H7 (cell line): ENCODE measurements at regions not wholly inside any gene's neighbourhood (a gene's known extent, or its start where the extent isn't known, plus 50 kb on each side); places are given as distances from the start of the nearest gene placed in this dataset.

Source experiments
- DNase-seq: peaks from one replicate; pipeline ENCODE4 v3.0.0; 2012
- H3K27me3 ChIP-seq: 2 replicates; pipeline ENCODE4 v1.6.0; 2011; ENCODE audit warnings: mild to moderate bottlenecking, low read length; ENCODE audit not compliant: control insufficient read depth, insufficient read depth
- H3K36me3 ChIP-seq: replicated peaks from 2 replicates; pipeline ENCODE4 v1.5.1; 2011; ENCODE audit warnings: low read length; ENCODE audit not compliant: control insufficient read depth, insufficient read depth
- H3K4me3 ChIP-seq: 2 replicates; pipeline ENCODE4 v1.5.1; 2011; ENCODE audit warnings: low read depth, mild to moderate bottlenecking, control low read depth, low read length, moderate library complexity; ENCODE audit not compliant: insufficient read depth

DNA sequence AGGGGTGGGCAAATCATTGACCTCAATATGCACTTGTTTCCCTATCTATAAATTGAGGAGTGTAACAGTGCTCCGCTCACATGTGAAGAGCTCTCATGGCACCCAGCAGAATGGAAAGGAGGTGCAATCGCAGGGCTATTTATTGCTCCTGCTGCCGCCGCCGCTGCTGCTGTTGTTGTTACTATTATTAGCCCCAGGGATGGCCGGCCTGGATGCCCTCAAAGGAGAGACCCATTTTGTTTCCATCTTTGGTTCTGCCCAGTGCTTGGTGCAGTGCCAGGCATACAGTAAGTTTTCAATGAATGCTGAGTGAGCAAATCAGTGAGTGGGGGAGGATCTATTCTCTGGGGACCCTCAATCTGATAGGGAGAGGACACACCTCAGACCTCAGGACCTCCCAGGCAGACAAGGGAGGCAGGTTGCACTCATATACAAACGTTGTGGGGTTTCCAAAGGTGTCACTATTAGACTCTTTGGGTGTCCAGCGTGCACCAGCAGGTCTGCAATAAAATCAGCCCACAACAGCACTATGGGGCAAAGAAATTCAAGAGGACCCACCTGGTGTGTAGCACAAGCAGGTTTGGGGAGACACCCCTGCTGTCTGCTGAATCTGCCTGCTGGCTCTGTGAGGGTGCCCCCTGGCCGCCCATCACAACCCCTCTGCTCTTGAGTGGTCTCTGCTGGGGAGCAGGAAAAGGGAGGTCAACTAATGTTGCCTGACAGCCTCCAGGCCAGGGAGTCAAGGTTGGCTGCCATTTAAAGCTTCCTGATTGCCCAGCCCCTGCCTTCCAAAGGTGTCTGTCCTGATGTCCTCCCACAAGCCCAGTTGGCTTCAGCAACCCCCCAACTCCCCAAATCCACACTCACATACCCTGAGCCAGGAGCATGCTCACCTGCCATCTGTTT, 136.3 kb downstream of the ACTL8 start:
- Histone ChIP-seq H3K36me3 (no peaks in the 10 kb centered on the region), H3K4me3 (no peak overlapping the region), H3K27me3 (peaks cover 4% of the 10 kb centered on the region; the same call in 1 of the 2 replicates)
- peak; percentile 11 for DNase-seq

DNA sequence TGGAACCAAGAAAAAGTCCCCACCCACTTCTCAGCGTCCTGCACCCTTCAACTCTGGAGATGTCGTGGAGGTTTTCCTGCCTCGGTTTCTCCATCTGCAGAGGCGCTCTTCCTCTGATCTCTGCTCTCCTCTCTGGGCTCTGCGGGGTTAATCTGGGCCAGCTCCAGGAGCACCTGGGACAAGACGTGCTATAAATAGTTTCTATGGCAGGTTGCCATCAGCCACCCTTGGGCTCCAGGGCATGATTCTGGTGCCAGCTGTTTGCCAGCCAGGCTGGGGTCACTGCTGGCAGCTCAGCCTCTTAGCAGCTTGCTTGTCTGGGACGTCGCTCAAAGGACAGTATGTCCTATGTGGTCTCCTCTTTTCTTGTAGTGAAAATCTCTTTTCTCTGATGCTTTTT, 137.1 kb downstream of the ACTL8 start:
- Histone ChIP-seq H3K36me3 (no peaks in the 10 kb centered on the region), H3K27me3 (peaks cover 4% of the 10 kb centered on the region; the same call in 1 of the 2 replicates), H3K4me3 (no peak overlapping the region)
- no peak for DNase-seq

GRCh38 chr1:17892851-17893250, 137.7 kb downstream of the ACTL8 start:
- DNase-seq: peak; percentile 37
- Histone ChIP-seq H3K27me3 (peaks cover 4% of the 10 kb centered on the region; the same call in 1 of the 2 replicates), H3K36me3 (no peaks in the 10 kb centered on the region), H3K4me3 (no peak overlapping the region)

DNA sequence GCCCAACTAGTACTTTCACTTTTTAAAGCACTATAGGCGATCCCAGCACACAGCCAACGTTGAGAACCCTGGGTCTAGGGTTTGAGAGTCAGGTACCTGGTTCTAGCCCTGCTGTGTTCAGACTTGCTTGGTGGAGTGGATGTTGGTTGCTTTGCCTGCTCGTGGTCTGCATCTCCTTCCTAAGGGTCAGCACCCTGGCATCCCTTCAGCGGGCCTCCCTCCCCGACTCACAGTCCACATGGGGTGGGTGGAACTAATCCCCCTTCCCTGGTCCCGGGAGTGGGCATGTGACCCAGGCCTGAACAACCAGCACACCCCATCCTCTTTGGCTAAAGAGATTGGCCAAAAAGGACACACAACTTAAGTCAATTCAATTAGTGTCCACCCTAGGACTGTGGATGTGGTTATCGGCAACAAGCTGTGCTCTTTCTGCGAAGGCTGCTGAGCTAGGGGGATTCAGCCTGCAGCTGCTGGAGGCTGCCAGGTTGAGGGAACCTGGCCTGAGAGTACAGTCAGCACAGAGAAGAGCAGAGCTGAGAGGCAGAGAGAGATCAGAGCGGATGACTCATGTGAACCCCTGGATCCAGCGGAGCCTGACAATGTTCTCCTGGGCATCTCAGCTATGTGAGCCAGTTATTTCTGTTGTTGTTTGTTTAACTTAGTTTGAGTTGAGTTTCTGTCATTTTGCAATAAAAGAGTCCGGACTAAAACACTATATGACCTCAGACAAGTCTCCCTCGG, 138.9 kb downstream of the ACTL8 start:
- Histone ChIP-seq H3K4me3 (no peak overlapping the region), H3K27me3 (peaks cover 4% of the 10 kb centered on the region; the same call in 1 of the 2 replicates), H3K36me3 (no peaks in the 10 kb centered on the region)
- DNase-seq: peak; percentile 24

DNA sequence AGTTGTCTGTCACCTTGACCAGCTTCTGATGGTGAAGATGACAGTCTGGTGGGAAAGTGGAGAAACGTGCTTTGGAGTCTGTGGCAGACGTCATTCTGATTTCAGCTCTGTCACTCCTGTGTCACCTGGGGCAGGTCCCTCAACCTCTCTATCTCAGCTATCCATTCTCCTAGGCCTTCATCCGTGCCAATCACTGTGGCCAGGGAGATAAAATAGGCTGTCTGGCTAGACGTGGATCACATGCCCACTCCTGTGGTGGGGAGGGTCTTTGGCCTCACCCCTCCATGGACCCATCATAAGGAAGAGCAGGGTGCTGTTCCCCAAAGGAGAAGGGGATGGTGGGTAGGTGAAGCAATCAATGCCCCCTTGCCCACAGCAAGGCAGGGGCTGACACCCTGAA, 140.3 kb downstream of the ACTL8 start:
- Histone ChIP-seq H3K36me3 (no peaks in the 10 kb centered on the region), H3K4me3 (no peak overlapping the region), H3K27me3 (peaks cover 1% of the 10 kb centered on the region; the same call in 1 of the 2 replicates)
- DNase-seq: no peak

DNA sequence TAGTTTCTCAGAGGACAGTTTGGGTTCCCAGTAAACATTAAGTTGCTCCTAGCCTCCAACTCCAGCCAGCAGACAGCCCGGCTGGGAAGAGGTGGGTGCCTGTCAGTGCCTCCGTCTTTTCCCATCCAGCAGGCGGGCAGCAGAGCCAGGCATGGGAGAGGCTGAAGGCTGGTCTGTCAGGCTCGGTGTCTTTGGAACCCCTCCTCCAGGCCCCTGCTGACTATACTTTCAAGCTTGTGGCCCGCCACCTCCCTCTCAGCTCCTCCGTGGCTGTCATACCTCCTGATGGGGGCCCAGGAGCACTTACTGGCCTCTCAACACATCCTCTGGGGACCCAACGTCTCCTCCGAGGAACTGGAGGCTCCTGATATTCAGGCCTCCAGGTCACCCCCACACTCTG, 140.9 kb downstream of the ACTL8 start:
- no peak overlapping the region for H3K4me3 ChIP-seq
- H3K27me3 ChIP-seq: peaks cover 1% of the 10 kb centered on the region; the same call in 1 of the 2 replicates
- H3K36me3 ChIP-seq: no peaks in the 10 kb centered on the region
- peak; percentile 19 for DNase-seq

- Histone ChIP-seq H3K36me3 (no peaks in the 10 kb centered on the region), H3K4me3 (no peak overlapping the region), H3K27me3 (no peaks in the 10 kb centered on the region; the same call in 1 of the 2 replicates)
- no peak for DNase-seq
Observed at GRCh38 chr1:17903386-17903785, 148.3 kb downstream of the ACTL8 start.

DNA sequence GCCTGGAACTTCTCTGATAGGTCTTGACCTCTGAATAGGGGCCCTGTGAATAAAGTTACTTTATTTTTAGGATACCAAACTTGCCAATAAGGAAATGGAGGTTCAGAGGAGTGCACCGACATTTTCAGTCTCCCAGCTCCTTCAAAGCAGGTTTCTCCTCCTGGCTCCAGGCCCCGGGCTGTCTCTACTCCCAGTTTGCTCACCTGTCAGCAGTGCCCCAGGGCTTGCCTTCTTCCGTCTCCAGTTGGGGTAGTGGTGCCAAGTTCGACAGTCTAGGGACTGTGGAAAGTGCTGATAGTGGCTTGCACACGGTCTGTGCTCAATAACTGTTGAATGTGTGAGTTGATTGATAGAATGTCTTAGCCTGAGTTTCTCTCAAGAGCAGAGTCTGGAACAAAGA, 149.2 kb downstream of the ACTL8 start:
- Histone ChIP-seq H3K4me3 (no peak overlapping the region), H3K27me3 (no peaks in the 10 kb centered on the region; the same call in 1 of the 2 replicates), H3K36me3 (no peaks in the 10 kb centered on the region)
- DNase-seq: no peak

DNA sequence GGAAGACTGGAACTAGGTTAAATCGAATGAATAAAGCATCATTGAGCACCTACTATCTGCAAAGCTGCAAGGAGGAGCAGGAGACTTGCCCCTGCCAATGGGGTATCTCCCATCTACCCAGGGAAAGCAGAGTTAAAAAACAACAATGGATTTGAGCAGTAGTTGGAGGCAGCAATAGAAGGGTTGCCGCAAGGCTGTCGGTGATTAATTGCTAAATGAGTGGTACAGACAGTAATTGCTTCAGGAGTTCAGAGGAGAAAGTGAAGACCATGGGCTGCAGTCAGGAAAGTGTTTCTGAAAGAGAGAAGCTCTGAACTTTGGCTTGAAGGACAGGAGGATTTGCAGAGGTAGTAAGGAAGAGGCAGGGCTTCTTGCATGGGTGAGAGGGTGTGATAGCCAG, 152.9 kb downstream of the ACTL8 start:
- no peak for DNase-seq
- no peaks in the 10 kb centered on the region for H3K36me3 ChIP-seq
- no peak overlapping the region for H3K4me3 ChIP-seq
- no peaks in the 10 kb centered on the region; the same call in 1 of the 2 replicates for H3K27me3 ChIP-seq

DNA sequence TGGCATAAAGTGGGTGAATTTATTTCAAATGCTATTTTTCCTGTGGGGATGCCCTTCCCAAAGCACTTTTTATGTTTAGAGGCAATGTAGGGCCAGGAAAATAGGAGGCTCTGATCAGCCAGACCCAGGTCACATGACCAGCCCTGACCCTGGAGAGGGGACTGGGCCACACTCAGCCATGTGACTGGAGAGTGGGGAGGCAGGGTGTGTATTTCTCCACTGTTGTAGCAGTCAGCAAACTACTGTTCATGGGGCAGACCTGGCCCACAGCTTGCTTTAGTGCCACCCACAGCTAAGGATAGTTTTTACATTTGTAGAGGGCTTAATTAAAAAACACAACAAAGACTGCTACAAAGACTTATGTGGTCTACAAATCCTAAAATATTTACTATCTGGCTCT, 153.8 kb downstream of the ACTL8 start:
- Histone ChIP-seq H3K4me3 (no peak overlapping the region), H3K27me3 (no peaks in the 10 kb centered on the region), H3K36me3 (no peaks in the 10 kb centered on the region)
- no peak for DNase-seq

DNA sequence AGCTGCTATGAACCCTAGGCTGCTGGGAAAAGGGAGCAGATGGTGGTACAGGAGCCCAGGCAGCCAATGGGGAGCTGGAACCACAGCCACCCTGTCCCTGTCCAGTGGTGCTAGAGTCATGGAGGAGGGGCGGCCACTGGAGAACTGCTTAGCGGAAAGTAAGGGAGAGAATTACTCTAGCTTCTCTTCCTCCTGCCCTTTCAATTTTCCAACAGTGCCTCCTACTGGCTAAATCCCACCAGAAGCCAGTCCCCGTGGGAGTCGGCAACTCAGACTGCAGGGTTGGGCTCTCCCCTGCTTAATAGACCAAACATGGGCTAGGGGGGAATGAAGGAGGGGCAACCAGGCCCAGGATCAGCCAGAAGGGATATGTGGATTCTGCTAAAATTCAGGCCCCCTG, 154.5 kb downstream of the ACTL8 start:
- H3K27me3 ChIP-seq: no peaks in the 10 kb centered on the region
- DNase-seq: peak; percentile 60
- H3K36me3 ChIP-seq: no peaks in the 10 kb centered on the region
- H3K4me3 ChIP-seq: no peak overlapping the region

DNA sequence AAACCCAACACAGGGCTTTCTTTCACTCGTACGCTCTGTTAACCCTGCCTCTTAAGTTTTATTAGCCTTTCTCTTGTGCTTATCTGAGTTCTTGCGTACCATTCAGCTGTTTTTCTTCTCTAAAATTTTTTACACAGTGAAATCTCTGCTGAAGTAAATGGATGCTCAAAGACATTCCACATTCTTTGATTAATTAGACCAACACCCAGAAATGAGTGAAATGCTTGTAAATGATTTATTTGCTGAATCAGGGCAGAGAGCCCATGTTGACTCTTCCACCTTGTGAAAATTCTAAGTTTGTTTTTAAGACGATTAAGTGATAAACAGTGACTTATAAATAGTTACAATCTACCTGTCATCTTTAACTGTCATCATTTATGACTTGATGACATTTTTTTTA, 156.7 kb downstream of the ACTL8 start:
- no peaks in the 10 kb centered on the region; the same call in 1 of the 2 replicates for H3K27me3 ChIP-seq
- H3K36me3 ChIP-seq: no peaks in the 10 kb centered on the region
- no peak overlapping the region for H3K4me3 ChIP-seq
- no peak for DNase-seq

DNA sequence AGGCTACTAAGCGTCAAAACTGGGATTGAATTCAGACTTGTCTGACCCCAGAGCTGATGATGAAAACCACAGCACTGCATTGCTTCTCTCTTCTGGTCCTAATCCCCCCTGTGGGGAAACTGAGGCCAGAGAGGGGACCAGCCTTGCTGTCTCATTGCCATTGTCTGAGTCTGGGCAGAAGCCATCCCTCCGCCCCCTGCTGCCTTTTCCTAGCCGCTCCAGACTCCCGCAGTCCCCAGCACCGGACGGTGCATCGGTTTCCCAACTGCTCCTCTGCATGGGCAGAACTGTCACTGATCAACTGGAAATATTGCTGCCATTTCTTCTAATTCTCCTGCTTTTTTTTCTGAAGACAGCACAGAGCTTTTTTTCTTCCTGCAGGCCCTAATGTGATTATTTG, 157.4 kb downstream of the ACTL8 start:
- Histone ChIP-seq H3K4me3 (no peak overlapping the region), H3K27me3 (no peaks in the 10 kb centered on the region; the same call in 1 of the 2 replicates), H3K36me3 (no peaks in the 10 kb centered on the region)
- DNase-seq: no peak

DNA sequence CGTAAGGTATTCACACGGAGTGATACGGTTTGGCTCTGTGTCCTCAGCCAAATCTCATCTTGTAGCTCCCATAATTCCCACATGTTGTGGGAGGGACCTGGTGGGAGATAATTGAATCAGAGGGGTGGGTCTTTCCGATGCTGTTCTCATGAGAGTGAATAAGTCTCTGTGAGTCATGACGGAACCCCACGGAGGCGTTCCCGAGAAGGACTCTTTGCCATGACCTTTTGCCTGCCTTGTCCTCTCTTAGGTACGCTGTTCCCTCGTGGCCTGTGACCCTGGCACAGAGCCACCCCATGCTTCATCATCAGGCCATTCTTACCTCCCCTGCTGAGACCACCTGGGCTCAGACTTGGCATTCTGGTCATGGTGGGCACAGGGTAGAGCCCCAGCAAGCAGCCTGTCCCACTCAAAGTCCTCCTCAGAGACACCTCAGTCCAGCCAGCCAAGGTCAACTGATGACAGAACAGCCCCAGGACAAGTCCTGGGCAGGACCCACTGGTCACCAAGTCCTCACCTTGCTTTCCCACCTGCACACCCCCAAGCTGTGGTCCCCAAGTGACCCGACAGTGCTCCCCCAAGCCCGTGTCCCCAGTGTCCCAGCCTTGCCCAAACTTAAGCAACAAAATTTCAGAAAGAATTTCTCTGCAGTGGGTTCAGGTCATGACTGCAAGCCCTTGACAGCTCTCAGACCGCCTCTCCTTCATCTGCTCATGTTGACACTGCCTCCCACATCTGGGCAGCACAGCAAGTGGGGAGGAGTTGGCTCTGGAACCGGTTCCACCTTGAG, 158.4 kb downstream of the ACTL8 start:
- H3K27me3 ChIP-seq: no peaks in the 10 kb centered on the region; the same call in 1 of the 2 replicates
- DNase-seq: no peak
- no peak overlapping the region for H3K4me3 ChIP-seq
- H3K36me3 ChIP-seq: no peaks in the 10 kb centered on the region
